HAP-1 (cell line): ENCODE measurements at regions not wholly inside any gene's neighbourhood (a gene's known extent, or its start where the extent isn't known, plus 50 kb on each side); places are given as distances from the start of the nearest gene placed in this dataset.
"Not testable (repeated sequence)": the region's sequence is repeated elsewhere in the genome, so short reads cannot be mapped to it uniquely, and the experiment has no call there.

ENCODE experiments used
- DNase-seq, 2 experiments: peaks; one replicate each; pipeline ENCODE4 v3.0.0-alpha.2; 2016 to 2020; ENCODE audit warnings: low spot score in 2 of 2
- H3K27me3 ChIP-seq: fragments of 250-450 bp; sonication (Bioruptor Pico); 2 replicates; pipeline ENCODE4 v1.5.1; 2020; ENCODE audit warnings: low read depth, mild to moderate bottlenecking, moderate library complexity
- H3K36me3 ChIP-seq: fragments of 250-450 bp; sonication (Bioruptor Pico); replicated peaks from 2 replicates; pipeline ENCODE4 v1.5.1; 2020; ENCODE audit warnings: mild to moderate bottlenecking
- H3K4me1 ChIP-seq: fragments of 250-450 bp; sonication (Bioruptor Pico); 2 replicates; pipeline ENCODE4 v1.5.1; 2020; ENCODE audit warnings: mild to moderate bottlenecking
- H3K4me3 ChIP-seq: fragments of 250-450 bp; sonication (Bioruptor Pico); 2 replicates; pipeline ENCODE4 v1.5.1; 2020; ENCODE audit warnings: mild to moderate bottlenecking, moderate library complexity
- H3K9me3 ChIP-seq: fragments of 250-450 bp; sonication (Bioruptor Pico); 2 replicates; pipeline ENCODE4 v1.5.1; 2020; ENCODE audit warnings: mild to moderate bottlenecking, moderate library complexity
- in situ Hi-C: fragments of 300-500 bp; cut with MboI; formaldehyde crosslinking; loops from 3 replicates; pipeline ENCODE4 v1.14.3; 2020; ENCODE audit warnings: low sequenced_read_pairs, inconsistent platforms, mixed read lengths

DNA sequence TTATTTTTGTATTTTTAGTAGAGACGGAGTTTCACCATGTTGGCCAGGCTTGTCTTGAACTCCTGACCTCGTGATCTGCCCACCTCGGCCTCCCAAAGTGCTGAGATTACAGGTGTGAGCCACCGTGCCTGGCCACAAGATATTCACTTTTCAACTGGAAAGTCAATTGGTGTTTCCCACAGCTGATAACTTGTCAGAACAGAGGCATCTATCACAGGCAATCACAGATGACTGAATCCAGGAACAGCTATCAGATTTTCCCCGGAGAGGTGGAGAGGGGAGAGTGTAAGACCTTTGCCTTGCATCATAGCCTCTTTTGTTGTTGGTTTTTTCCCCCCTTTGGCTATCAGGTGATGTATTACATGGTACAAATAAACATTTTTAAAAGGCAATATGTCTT lies 84.5 kb downstream of the GADD45G start:
- not testable (repeated sequence) for DNase-seq, H3K4me3 ChIP-seq, H3K9me3 ChIP-seq, H3K27me3 ChIP-seq, H3K36me3 ChIP-seq, H3K4me1 ChIP-seq
- in situ Hi-C loops = loop anchor here (5.0 kb wide), 1 partner anchor 48 kb away; no protein-coding TSS in a partner anchor

DNA sequence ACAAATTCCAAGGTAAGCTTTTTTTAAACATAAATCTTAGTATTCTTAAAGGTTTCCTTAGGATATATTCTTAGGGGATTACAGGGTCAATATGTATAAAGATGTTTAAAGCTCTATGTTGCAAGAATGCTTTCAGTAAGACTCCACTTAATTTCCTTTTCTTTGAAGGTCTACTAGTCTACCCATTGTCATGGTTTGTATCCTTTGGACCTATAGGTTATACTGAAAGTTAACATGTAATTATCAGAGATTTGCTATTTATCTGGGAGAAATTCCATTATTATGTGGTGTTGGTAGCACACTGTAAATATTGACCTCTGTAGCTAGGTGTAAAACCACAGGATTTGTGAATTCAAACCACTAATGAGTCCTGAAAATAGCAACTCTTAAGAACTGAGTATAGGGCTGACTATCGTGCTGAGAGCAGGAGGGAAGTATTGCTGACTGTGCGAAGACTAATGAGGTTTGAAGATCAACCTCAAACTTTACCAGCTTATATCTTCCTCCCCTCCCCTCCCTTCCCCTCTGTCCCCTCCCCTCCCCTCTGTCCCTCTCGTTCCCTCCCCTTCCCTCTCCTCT lies 85.6 kb downstream of the GADD45G start:
- Histone ChIP-seq H3K36me3 (no peaks in the 10 kb centered on the region), H3K4me1 (peaks cover 12% of the 10 kb centered on the region), H3K9me3 (no peaks in the 10 kb centered on the region), H3K27me3 (no peaks in the 10 kb centered on the region), H3K4me3 (no peak overlapping the region)
- in situ Hi-C loops = no loop called here
- peak in 1 of 2 experiments; percentile 30 for DNase-seq

DNA sequence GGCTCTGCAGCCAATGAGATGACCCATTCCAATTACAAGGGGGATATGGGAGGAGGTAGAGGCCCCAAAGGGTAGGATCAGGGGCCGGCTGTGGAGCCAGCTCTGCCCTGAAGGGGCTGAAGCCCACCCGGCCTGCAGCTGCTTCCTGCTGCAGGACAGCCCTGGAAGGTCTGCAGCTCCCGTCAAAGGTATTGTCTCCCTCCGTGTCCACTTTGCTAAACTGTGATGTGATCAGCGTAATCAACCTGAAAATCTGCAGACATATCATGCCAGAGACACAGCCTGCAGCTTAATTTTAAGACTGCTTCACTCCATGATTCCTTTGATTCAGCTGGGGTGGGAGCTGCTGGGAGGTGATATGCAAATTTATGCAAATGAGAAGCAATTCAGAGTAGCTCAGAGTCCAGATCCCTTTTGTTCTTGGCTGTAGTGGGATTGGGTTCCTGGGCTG lies 90.7 kb downstream of the GADD45G start:
- in situ Hi-C loops = no loop called here
- H3K4me3 ChIP-seq = no peak overlapping the region
- no peaks in the 10 kb centered on the region for H3K9me3 ChIP-seq
- H3K27me3 ChIP-seq = no peaks in the 10 kb centered on the region
- DNase-seq = peak; percentile 50 to 60
- no peaks in the 10 kb centered on the region for H3K36me3 ChIP-seq
- peaks cover 20% of the 10 kb centered on the region for H3K4me1 ChIP-seq

DNA sequence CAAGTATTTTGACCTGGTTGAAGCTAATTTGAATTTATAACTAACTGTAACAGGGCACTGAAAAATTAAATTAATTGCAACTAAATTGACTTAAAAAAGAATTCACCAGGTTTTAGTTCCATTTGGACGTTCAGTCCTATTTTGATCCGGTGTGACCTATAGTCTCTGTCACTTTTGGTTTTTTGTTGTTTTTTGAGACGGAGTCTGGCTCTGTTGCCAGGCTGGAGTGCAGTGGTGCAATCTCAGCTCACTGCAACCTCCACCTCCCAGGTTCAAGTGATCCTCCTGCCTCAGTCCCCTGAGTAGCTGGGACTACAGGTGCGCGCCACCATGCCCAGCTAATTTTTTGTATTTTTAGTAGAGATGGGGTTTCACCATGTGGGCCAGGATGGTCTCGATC lies 91.2 kb downstream of the GADD45G start:
- DNase-seq, in situ Hi-C loops, H3K4me3 ChIP-seq, H3K27me3 ChIP-seq, H3K9me3 ChIP-seq, H3K36me3 ChIP-seq: not testable (repeated sequence)
- H3K4me1 ChIP-seq = peaks cover 23% of the 10 kb centered on the region

DNA sequence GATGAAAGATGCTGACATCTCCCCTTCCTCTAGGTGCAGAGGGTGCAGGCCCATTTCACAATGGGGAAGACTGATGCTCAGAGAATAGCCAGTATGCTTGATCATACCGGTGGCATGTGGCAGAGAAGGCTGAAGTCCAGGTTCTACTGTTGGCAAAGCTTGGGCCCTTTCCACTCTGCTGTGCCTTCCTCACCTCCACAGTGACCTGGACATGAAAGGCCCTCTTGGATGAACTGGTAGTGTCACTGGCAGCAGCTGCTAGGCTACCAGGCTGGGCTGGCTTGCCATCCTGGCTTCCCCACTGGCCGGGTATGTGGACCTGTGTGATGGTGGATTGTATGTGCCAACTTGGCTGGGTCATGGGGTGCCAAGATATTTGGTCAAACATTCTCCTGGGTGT lies 92.0 kb downstream of the GADD45G start:
- no peak overlapping the region for H3K4me3 ChIP-seq
- no peak for DNase-seq
- no peaks in the 10 kb centered on the region for H3K36me3 ChIP-seq
- in situ Hi-C loops = no loop called here
- H3K4me1 ChIP-seq = peaks cover 31% of the 10 kb centered on the region
- H3K9me3 ChIP-seq = no peaks in the 10 kb centered on the region
- no peaks in the 10 kb centered on the region for H3K27me3 ChIP-seq

- DNase-seq = no peak
- Histone ChIP-seq H3K4me1 (peaks cover 36% of the 10 kb centered on the region), H3K4me3 (no peak overlapping the region), H3K36me3 (no peaks in the 10 kb centered on the region), H3K9me3 (no peaks in the 10 kb centered on the region), H3K27me3 (no peaks in the 10 kb centered on the region)
- in situ Hi-C loops = no loop called here
These were observed 92.7 kb downstream of the GADD45G start for GRCh38 chr9:89697553-89697952.

DNA sequence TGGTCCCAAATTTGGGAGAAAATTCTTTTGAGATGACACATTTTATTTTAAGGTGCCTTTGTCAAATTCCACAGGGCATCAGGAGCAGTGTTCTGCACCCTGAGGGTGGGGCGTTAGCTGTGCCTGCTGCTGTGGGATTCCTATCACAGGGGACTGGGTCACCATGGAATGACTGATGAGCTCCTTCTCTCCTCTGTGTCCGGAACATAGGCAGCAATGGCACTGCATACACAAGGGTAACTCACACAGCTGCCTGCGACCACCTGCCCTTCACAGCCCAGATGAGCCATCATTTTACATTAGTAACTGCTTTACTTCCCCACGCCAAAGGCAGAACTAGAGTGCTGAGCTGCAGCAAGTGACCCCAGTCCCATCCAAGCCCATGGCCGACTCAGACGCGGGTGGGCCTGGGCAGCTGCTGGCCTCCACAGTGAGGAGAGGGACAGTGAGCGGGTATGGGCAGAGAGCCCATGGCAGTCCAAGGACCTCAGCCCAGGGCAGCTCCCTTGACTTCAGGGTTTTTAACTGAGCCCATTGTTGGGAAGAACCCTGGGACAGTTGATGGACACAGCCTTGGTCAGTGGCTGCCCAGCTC lies 93.7 kb downstream of the GADD45G start:
- in situ Hi-C loops = no loop called here
- no peak for DNase-seq
- Histone ChIP-seq H3K9me3 (no peaks in the 10 kb centered on the region), H3K4me1 (peaks cover 36% of the 10 kb centered on the region), H3K4me3 (no peak overlapping the region), H3K27me3 (no peaks in the 10 kb centered on the region), H3K36me3 (no peaks in the 10 kb centered on the region)

DNA sequence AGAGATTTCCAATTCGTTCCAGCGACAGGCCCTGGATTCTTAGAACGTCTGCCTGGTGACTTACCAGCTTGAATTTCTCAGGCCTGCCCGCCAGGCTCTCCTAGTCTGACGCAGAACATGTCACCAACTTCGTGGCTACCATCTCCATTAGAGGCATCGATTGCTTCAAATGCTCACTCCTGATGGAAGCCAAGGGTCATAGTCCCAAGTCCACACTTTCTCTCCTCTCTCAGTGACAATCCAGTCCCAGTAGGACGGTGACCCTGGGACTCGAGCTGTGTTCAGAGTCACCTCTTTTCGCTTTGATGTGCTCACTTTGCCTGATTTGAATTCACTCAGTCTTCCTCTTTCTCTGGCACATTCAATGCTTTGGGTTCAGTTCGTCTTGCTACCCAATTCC lies 94.8 kb downstream of the GADD45G start:
- no peaks in the 10 kb centered on the region for H3K27me3 ChIP-seq
- no peak for DNase-seq
- H3K36me3 ChIP-seq = no peaks in the 10 kb centered on the region
- in situ Hi-C loops = no loop called here
- H3K4me3 ChIP-seq = no peak overlapping the region
- H3K4me1 ChIP-seq = peaks cover 36% of the 10 kb centered on the region
- no peaks in the 10 kb centered on the region for H3K9me3 ChIP-seq

GRCh38 chr9:89701221-89701798 lies 96.5 kb downstream of the GADD45G start:
- Histone ChIP-seq H3K4me3 (no peak overlapping the region), H3K4me1 (peaks cover 23% of the 10 kb centered on the region), H3K9me3 (no peaks in the 10 kb centered on the region), H3K36me3 (no peaks in the 10 kb centered on the region), H3K27me3 (no peaks in the 10 kb centered on the region)
- in situ Hi-C loops = no loop called here
- DNase-seq = peak; percentile 64 to 84

GRCh38 chr9:89702401-89702800 lies 97.6 kb downstream of the GADD45G start:
- in situ Hi-C loops = no loop called here

GRCh38 chr9:89705651-89706050 lies 100.8 kb downstream of the GADD45G start:
- Histone ChIP-seq H3K27me3 (no peaks in the 10 kb centered on the region), H3K4me3 (no peak overlapping the region), H3K9me3 (no peaks in the 10 kb centered on the region), H3K4me1 (peaks cover 17% of the 10 kb centered on the region), H3K36me3 (no peaks in the 10 kb centered on the region)
- DNase-seq = no peak
- in situ Hi-C loops = no loop called here

More at GRCh38 chr9:89702401-89702800, 97.6 kb downstream of the GADD45G start:
- Histone ChIP-seq H3K4me1 (peaks cover 23% of the 10 kb centered on the region), H3K9me3 (no peaks in the 10 kb centered on the region), H3K36me3 (no peaks in the 10 kb centered on the region), H3K27me3 (no peaks in the 10 kb centered on the region), H3K4me3 (no peak overlapping the region)
- DNase-seq = no peak

GRCh38 chr9:89706086-89706485 lies 101.3 kb downstream of the GADD45G start:
- Histone ChIP-seq H3K27me3 (no peaks in the 10 kb centered on the region), H3K4me3 (no peak overlapping the region), H3K36me3 (no peaks in the 10 kb centered on the region), H3K4me1 (peaks cover 12% of the 10 kb centered on the region), H3K9me3 (no peaks in the 10 kb centered on the region)
- in situ Hi-C loops = no loop called here
- DNase-seq = no peak

DNA sequence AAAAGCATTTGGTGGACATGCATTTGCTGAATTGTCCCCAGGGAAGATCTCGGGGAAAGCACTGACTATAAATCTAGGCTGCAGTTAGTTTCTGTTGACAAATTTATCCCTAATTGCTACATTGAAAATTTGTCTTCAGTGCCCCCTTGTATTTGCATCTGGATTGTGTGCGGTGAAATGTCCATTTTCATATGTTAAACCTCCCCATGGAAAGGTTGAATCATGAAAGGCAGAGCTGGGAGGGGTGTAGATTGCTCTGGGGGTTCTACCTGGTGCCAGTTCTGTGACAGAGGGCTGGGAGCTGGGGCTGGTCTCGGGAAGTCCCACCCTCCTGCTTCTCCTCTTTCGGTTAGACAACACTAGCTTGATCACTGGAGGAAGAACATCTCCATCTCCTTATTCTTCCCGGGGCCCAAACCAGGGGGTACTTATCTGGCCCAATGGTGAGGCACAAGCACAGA lies 101.9 kb downstream of the GADD45G start:
- no peaks in the 10 kb centered on the region for H3K36me3 ChIP-seq
- no peak overlapping the region for H3K4me3 ChIP-seq
- H3K4me1 ChIP-seq = peaks cover 5% of the 10 kb centered on the region
- DNase-seq = no peak
- H3K9me3 ChIP-seq = no peaks in the 10 kb centered on the region
- in situ Hi-C loops = no loop called here
- H3K27me3 ChIP-seq = no peaks in the 10 kb centered on the region

- Histone ChIP-seq H3K9me3 (no peaks in the 10 kb centered on the region), H3K4me1 (no peaks in the 10 kb centered on the region), H3K4me3 (no peak overlapping the region), H3K27me3 (no peaks in the 10 kb centered on the region), H3K36me3 (no peaks in the 10 kb centered on the region)
- DNase-seq = no peak
- in situ Hi-C loops = no loop called here
These were observed 105.9 kb downstream of the GADD45G start for GRCh38 chr9:89710697-89711096.
